K562 (cell line): ENCODE measurements at regions not wholly inside any gene's neighbourhood (a gene's known extent, or its start where the extent isn't known, plus 50 kb on each side); places are given as distances from the start of the nearest gene placed in this dataset.

Source experiments
- ATAC-seq: fragments of 200-7000 bp; cut with Tn5 transposase; 3 replicates; pipeline ENCODE4 v1.9.1; 2020; ENCODE audit warnings: moderate library complexity
- BruUV-seq: library from RNA; stranded (reverse); fragments of 400-500 nt; replicated peaks from 2 replicates; lab custom pipeline; 2021; lab: Mats Ljungman, UMichigan
- CTCF ChIA-PET: fragments of 300-600 bp; formaldehyde crosslinking; extraction: SDS; loops from one replicate; lab custom pipeline; 2021; ENCODE audit warnings: low intra/inter-chr PET ratio; lab: Yijun Ruan, JAX
- POLR2A ChIA-PET: fragments of 300-600, 350-650 bp; sonication (Branson Sonifier 250); formaldehyde crosslinking; extraction: SDS; loops from one replicate; lab custom pipeline; 2021; ENCODE audit warnings: antibody characterized with exemption, inconsistent platforms; lab: Yijun Ruan, JAX
- DNase-seq, 4 experiments: peaks; one replicate each; pipeline versions ENCODE4 v3.0.0 to v3.0.0-alpha.2; 2011 to 2018; ENCODE audit warnings: low spot score in 3 of 4, mixed read lengths in 3 of 4; ENCODE audit errors: extremely low read depth in 1 of 4
- FAIRE-seq: peaks from 2 replicates; lab custom pipeline; 2011; peaks lifted over from hg19 to GRCh38; lab: Jason Lieb, UNC
- H2AFZ ChIP-seq: 2 replicates; pipeline ENCODE4 v1.6.0; 2011; ENCODE audit warnings: low read depth, low read length, control low read depth, inconsistent platforms
- H3K27ac ChIP-seq: fragments of 200-600 bp; 3 replicates; pipeline ENCODE4 v1.8.0; 2011; ENCODE audit warnings: low read depth, mild to moderate bottlenecking, control low read depth, inconsistent platforms, low read length, moderate library complexity, mixed read lengths; ENCODE audit errors: extremely low read depth
- H3K27me3 ChIP-seq, 2 experiments: fragments of 300-600 bp in 1 of 2; 2 replicates in 1 of 2; 3 replicates in 1 of 2; pipeline versions ENCODE4 v1.6.0 to v1.8.0; 2011; ENCODE audit warnings: inconsistent platforms in 2 of 2, low read length in 2 of 2, mild to moderate bottlenecking in 1 of 2, mixed read lengths in 1 of 2, moderate library complexity in 1 of 2; ENCODE audit not compliant: control insufficient read depth in 2 of 2, insufficient read depth in 2 of 2
- H3K36me3 ChIP-seq: fragments of 300-600 bp; 3 replicates; pipeline ENCODE4 v1.8.0; 2011; ENCODE audit warnings: mild to moderate bottlenecking, low read length, inconsistent platforms; ENCODE audit not compliant: control insufficient read depth, insufficient read depth
- H3K4me1 ChIP-seq, 2 experiments: fragments of 200-600 bp in 1 of 2; replicated peaks in 1 of 2; 2 replicates in 1 of 2; 3 replicates in 1 of 2; pipeline versions ENCODE4 v1.5.1 to v1.8.0; 2011; ENCODE audit warnings: inconsistent platforms in 2 of 2, low read length in 2 of 2, mild to moderate bottlenecking in 1 of 2, mixed read lengths in 1 of 2, moderate library complexity in 1 of 2; ENCODE audit not compliant: control insufficient read depth in 2 of 2, insufficient read depth in 2 of 2
- H3K4me2 ChIP-seq: 2 replicates; pipeline ENCODE4 v1.6.1; 2011; ENCODE audit warnings: low read length, control low read depth, inconsistent platforms, mixed read lengths; ENCODE audit not compliant: insufficient read depth
- H3K4me3 ChIP-seq: fragments of 200-600 bp; sonication (generic), shearing (Covaris generic); 2 replicates; pipeline ENCODE4 v1.5.1; 2016; ENCODE audit warnings: control low read depth, inconsistent platforms
- H3K79me2 ChIP-seq: fragments of 200-600 bp; 3 replicates; pipeline ENCODE4 v1.8.0; 2011; ENCODE audit warnings: low read length, inconsistent platforms; ENCODE audit not compliant: control insufficient read depth, insufficient read depth
- H3K9ac ChIP-seq, 2 experiments: 2 replicates each; pipeline versions ENCODE4 v1.6.0 to v1.6.1; 2011; ENCODE audit warnings: low read depth in 2 of 2, low read length in 2 of 2, control low read depth in 1 of 2, inconsistent platforms in 1 of 2, mild to moderate bottlenecking in 1 of 2, mixed read lengths in 1 of 2; ENCODE audit not compliant: insufficient read depth in 1 of 2
- H3K9me1 ChIP-seq: one replicate; pipeline ENCODE4 v1.6.0; 2011; ENCODE audit warnings: inconsistent platforms, mild to moderate bottlenecking, low read length, moderate library complexity; ENCODE audit not compliant: control insufficient read depth, insufficient read depth
- H3K9me3 ChIP-seq: replicated peaks from 2 replicates; pipeline ENCODE4 v1.5.1; 2011; ENCODE audit warnings: low read depth, low read length, inconsistent platforms; ENCODE audit not compliant: control insufficient read depth, insufficient read depth
- H4K20me1 ChIP-seq: replicated peaks from 2 replicates; pipeline ENCODE4 v1.6.1; 2011; ENCODE audit warnings: low read length, inconsistent platforms, mixed read lengths; ENCODE audit not compliant: control insufficient read depth, insufficient read depth
- CXXC5 ChIP-seq: fragments of 250-450 bp; sonication (Bioruptor Pico); IDR thresholded peaks from 2 replicates; pipeline ENCODE4 v1.8.0; 2022; ENCODE audit warnings: inconsistent platforms, mild to moderate bottlenecking, moderate library complexity
- NR2C1 ChIP-seq, 2 experiments: fragments of 450-650 bp; IDR thresholded peaks; 2 replicates each; pipeline ENCODE4 v1.6.1; 2017; ENCODE audit warnings: mild to moderate bottlenecking in 2 of 2, antibody characterized with exemption in 1 of 2, inconsistent platforms in 1 of 2, missing compliant biosample characterization in 1 of 2, missing genetic modification characterization in 1 of 2
- RFX7 ChIP-seq: fragments of 250-450 bp; sonication (Bioruptor Pico); IDR thresholded peaks from 2 replicates; pipeline ENCODE4 v1.5.1; 2021; ENCODE audit warnings: mild to moderate bottlenecking
- ZNF124 ChIP-seq: sonication (generic); formaldehyde crosslinking; IDR thresholded peaks from 2 replicates; pipeline ENCODE4 v1.8.1; 2022; ENCODE audit warnings: missing genetic modification reagents
- ZNF583 ChIP-seq: fragments of 250-450 bp; sonication (Bioruptor Pico); IDR thresholded peaks from 2 replicates; pipeline ENCODE4 v1.4.0; 2020
- ZNF830 ChIP-seq: fragments of 250-450 bp; sonication (Bioruptor Pico); IDR thresholded peaks from 2 replicates; pipeline ENCODE4 v1.5.0; 2021; ENCODE audit warnings: mild to moderate bottlenecking
- in situ Hi-C: fragments of 300-500 bp; cut with MboI; formaldehyde crosslinking; loops from 4 replicates; pipeline ENCODE4 v1.15.0; 2018; ENCODE audit warnings: inconsistent platforms, mixed read lengths
- intact Hi-C: fragments of 100-400 bp; cut with micrococcal nuclease; formaldehyde crosslinking; loops from 2 replicates; pipeline ENCODE4 v1.14.2; 2022
- TF ChIP-seq, protein P1 (sequence below), 2 experiments: fragments of 450-650 bp; IDR thresholded peaks; 2 replicates each; pipeline ENCODE4 v1.6.1; 2016

DNA sequence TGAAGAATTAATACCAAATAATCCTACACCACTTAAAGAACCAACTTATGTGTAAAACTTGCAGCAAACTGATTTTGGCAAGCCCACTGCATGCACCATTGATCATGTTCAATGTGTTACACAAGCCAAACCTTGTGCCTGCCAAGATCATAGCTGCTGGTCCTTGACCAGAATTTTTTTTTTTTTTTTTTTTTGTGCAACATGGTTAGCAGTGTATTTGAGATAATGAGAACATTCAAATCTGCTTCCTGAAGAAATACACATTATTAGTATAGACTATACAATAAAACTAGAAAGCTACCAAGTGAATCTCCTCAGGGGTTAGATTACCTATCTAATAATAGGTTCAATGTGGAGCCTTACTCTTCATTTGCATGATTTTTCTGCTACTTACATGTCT is 421.0 kb downstream of the MRPL39 start:
- H3K4me3 ChIP-seq, result no peak overlapping the region
- CTCF ChIA-PET, result no interaction called here
- no peak for ATAC-seq
- no peaks in the 10 kb centered on the region for H3K4me1 ChIP-seq
- TF ChIP-seq ZNF124 (CRISPR knock-in tag), result no peak
- TF ChIP-seq, protein P1, sequence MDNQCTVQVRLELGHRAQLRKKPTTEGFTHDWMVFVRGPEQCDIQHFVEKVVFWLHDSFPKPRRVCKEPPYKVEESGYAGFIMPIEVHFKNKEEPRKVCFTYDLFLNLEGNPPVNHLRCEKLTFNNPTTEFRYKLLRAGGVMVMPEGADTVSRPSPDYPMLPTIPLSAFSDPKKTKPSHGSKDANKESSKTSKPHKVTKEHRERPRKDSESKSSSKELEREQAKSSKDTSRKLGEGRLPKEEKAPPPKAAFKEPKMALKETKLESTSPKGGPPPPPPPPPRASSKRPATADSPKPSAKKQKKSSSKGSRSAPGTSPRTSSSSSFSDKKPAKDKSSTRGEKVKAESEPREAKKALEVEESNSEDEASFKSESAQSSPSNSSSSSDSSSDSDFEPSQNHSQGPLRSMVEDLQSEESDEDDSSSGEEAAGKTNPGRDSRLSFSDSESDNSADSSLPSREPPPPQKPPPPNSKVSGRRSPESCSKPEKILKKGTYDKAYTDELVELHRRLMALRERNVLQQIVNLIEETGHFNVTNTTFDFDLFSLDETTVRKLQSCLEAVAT (IDR thresholded peaks at IDR 0.05), result no peak
- no peak for TF ChIP-seq RFX7 (CRISPR knock-in tag)
- TF ChIP-seq CXXC5 (CRISPR knock-in tag), result no peak
- no peak for TF ChIP-seq ZNF830 (CRISPR knock-in tag)
- TF ChIP-seq NR2C1 (IDR thresholded peaks at IDR 0.05), result no peak
- TF ChIP-seq NR2C1 (tag; IDR thresholded peaks at IDR 0.05), result no peak
- no peak for TF ChIP-seq ZNF583 (CRISPR knock-in tag)
- TF ChIP-seq, all 486 proteins: peak for 0
- in situ Hi-C loops, result no loop called here
- Histone ChIP-seq H4K20me1 (no peaks in the 10 kb centered on the region), H3K9me1 (no peaks in the 10 kb centered on the region), H3K4me2 (no peak overlapping the region), H3K27ac (no peak overlapping the region), H3K27me3 (no peaks in the 10 kb centered on the region), H3K79me2 (no peaks in the 10 kb centered on the region), H2AFZ (no peak overlapping the region), H3K36me3 (no peaks in the 10 kb centered on the region), H3K9ac (no peak overlapping the region), H3K9me3 (no peaks in the 10 kb centered on the region)
- no TSS peak for BruUV-seq
- no peak for FAIRE-seq
- POLR2A ChIA-PET, result no interaction called here
- no peak for DNase-seq
- intact Hi-C loops, result no loop called here
